Stimulated activated naive CD4-positive, alpha-beta T cell treated with Interleukin-2 at 50 U/mL for 16 hours (primary cell): ENCODE measurements at regions not wholly inside any gene's neighbourhood (a gene's known extent, or its start where the extent isn't known, plus 50 kb on each side); places are given as distances from the start of the nearest gene placed in this dataset.

Experiments
- DNase-seq: peaks from one replicate; lab custom pipeline; 2025; lab: John Stamatoyannopoulos, UW

DNA sequence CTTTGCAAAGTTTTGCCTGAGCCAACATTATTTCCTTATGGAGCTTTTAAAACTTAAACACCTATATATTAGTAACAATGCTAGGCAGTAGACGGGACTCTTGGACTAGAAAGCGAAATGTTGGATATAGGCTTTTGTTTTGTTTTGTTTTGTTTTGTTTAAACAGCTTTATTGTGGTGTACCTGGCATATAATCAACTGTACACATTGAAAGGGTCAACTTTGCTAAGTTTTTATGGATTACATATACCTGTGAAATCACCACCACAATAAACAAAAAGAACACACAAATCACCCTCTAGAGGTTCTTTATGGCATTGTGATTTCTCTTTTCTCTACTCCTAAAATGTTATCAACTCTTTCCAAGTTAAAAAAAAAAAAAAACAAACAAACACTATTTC, 184.9 kb upstream of the LNX1 start:
- no peak for DNase-seq

DNA sequence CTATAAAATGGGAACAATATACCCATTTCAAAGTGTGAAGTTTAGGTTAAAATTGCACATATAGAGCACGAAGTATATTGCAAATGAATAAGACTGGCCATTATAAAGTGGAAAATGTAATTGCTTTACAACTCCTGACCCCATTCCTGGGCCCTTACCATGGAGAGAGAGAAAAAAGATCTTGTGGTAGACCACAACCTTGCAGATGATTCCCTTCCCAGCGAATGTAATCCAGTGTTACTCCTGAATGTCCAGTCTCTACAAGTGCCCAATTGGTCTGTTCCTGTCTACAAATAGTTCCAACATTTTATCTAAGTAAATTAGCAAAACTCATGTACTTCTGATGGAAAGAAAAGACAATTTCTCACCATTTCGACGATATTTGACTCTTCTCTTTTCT, 184.1 kb upstream of the LNX1 start:
- no peak for DNase-seq

DNA sequence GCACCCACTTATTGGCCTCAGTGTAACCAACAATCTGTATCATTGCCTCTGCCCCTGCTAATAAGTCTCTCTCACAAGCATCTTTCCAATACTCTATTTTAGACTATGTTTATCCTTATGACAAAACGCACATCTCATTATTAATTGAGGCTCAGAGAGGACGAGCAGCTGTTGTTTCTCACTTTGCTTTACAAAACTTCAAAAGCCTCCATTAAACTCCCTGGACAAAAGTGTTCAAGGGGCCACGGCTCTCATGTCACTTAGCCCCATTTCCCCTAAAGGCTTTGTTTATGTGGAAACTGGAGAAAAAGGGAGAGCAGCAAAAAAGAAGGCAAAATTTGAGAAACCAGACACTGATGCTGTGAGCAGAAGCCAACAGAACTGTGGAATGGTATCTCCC, 180.0 kb upstream of the LNX1 start:
- DNase-seq = no peak

DNA sequence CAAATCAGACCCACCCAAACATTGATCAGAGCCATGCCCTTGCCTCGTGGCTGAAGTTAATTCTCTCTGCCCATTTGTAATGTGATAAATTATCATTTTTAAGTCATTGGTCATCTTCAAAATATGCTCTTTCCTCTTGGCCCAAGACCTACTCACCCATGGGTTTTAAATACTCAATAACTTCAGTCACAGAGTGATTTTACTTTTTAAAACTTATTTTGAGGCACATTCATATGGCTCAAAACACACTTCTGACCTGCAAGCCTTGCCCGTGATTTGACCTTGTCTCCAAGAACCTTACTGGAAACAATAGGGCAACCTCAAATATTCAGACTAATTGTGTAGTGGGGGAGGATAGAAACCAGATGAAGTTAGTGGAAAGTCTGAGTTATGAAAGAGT, 176.2 kb upstream of the LNX1 start:
- no peak for DNase-seq

DNA sequence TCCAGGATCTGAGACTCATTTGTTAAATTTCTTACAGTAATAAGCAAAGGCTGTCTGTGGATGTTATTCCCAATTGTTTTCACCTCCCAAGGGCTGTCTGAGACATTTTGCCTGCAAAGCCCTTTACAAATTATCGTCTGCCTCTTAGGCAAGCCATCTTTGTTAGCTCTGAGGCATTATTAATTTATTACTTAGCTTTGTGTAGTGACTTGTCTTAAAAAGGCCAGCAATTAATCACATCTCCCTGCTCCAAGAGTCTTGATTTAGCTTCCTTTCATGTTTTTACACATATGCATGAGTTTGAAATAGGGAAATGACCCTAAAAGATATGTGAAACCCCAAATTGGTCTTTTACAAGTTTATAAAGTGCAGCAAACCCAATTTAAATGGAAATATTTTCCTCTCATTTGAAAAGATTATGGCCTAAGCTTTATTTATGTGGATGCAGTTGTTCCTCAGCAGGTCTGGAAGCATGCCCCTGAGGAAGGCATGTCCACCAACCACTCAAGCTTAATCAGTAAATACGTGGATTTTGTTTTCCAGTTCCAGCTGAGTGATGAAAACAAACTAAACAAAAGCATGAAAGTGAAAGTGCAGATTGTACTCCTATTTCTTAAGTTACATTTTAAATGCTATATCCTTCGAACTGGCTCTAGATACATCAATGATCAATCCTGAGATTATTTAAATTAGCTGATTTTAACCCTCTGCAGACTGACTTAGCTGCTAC, 173.6 kb upstream of the LNX1 start:
- DNase-seq = no peak

DNA sequence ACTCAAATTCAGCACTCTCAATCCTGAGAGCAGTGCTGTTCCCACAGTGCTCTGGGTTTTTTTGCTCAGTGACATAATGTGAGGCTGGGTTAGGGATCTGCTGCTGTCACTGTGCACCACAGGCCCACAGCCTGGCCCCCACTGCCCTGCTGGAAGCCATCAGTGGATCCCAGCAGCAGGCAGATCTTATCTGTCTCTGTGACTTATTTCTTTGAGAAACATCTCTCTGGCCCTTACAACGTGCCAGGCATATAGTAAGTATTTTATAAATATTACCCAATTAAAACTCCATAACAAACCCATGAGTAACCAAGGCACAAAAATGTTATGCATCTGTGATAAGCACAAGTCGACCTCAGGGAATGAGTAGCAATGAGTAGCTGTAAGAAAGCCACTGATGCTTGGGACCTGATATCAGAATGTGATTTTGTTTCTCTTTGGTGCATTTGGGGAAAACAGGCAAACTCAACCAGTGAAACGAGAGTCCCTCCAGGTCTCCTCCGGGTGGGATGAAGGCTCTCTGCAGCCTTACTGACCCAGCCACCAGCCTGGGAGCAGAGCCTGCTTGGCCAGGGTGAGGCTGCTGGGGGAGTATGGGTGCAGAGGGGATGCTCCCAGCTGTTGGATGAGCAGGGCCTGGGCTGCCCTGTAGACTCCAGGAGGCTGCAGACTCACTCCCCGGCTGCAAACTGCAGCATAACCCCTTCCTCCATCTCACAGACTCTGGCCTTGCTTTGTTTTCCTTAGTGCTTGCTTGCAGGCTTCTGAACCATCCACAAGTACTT, 172.7 kb upstream of the LNX1 start:
- DNase-seq = no peak

DNA sequence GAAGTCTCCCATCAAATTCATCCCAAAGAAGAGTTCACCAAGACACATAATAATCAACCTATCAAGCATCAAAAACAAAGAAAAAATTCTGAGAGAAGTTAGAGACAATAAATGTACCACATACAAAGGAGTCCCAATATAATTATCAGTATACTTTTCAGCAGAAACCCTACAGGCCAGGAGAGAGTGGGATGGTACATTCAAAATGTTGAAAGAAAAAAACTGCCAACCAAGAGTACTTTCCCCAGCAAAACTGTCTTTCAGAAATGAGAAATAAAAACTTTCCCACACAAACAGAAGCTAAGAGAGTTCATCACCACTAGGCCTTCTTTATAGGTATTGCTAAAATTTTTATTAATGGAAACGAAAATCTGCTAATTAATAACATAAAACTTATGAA, 164.4 kb upstream of the LNX1 start:
- no peak for DNase-seq

DNA sequence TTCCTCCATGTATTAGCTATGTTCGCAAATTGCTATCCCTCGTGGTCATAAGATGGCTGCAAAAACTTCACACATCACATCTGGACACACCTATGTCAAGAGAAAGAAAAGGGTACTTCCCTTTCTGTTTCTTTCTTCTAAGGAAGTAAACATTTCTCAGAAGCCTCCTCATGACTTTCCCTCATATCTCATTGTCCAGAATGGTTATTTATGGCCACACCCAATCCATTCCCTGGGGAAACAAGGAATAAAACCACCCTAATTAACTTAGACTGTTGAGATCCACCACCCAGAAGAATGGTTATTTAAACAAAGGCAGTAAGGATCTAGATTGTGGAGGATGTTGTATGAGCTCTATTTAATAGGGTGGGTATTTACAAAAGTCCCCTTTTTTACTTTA, 160.8 kb upstream of the LNX1 start:
- DNase-seq = no peak

DNA sequence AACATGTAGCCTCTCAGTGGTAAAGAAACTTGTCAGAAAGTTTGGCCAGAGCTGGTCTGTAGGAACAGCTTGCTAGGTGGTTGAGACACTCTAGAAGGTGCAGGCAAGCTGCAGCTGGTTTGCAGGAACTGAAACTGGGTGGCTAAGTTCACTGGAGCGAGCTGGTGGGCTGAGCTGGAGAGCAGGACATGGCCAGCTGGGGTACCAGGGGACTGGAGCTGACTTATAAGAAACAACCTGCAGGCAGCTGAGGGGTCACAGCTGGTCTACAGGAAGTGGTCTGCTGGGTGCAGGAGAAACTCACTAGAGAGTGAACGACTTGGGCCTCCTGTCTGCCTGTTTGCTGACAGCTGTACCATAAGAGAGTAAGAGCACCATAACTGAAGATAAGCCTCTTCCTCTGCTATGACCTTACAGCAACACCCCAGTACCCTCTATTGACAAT, 157.1 kb upstream of the LNX1 start:
- DNase-seq = no peak

DNA sequence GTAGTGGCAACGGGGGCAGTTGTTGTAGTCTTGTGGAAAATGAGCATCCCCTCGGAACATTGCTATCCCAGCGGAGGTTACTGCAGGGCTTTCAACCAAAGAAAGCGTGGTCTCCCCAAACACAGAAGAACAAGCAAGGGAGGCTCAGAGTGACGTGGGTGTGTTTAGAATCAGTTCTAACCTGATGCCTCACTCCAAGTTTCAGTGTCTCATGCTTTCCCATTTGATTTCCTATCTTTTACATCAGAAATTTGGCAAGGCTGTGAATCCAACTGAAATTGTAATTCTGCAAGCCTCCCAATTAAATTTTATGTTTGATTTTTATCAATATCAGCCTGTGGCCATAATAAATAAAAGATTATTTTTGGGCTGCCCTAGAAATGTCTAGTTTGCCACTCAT, 156.1 kb upstream of the LNX1 start:
- DNase-seq = no peak

DNA sequence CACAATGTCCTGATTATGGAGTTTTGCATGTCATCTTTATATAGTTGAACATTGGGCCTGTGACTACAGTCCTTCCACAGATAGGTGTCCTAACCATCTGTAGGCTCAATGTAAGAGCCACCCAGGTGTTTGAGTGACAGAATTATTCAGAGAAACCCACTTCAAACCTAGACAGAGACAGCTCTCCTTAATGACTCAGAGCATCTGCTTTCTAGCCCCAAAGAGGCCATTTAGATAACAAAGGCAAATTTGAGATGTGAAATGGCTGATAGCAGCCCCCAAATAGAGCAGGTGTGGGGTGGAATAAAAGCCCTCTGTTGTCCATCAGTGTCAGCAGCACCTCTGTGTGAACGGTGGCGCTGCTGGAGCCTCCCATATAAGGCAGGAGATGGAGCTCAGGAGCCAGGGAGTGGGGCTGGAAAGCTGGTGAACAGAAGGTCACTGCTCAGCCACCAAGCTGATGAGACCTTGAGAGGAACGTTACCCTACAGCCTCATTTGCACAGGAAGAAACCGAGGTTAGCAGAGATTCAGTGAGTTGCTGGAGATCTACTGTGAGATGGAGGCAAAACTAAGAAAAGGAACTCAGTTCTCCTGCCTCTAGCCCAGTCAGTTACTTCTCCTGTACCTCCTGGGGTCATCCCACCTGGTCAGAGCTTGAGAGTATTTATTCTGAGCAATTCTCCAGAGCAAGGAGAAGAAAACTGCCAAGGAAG, 153.3 kb upstream of the LNX1 start:
- DNase-seq = no peak

DNA sequence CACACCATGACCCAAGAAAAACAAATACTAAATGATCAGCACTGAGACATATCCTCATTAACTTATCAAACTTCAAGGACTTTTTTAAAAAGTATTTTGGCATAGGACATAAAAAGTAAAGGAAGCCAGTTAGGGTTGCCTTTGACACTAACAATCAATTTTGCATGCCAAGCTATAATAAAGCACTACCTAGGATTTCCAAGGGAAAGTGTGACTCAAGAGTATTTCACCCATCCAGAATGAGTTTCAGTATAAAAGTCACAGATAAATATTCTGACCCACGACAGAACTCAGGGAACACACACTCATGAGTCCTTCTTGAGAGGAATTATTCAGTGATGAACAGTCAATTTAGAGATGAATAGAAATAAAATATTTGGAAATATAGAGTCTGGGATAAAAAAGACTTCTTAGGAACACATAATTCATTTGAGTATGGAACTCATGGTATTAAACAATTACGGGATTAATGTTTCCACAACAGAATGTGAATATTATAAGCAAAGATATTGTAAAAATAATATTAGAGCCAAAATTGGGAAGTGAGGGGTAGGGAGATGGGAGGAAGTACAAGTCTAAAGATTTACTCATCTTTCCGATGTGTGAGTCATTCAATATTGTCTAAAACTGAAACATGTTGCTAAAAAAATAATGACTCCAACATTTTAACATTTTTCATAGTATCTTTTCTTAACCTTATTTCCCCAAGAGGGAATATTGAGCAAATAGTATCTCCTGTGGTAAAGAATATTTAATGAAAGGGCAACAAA, 143.5 kb upstream of the LNX1 start:
- DNase-seq = no peak

DNA sequence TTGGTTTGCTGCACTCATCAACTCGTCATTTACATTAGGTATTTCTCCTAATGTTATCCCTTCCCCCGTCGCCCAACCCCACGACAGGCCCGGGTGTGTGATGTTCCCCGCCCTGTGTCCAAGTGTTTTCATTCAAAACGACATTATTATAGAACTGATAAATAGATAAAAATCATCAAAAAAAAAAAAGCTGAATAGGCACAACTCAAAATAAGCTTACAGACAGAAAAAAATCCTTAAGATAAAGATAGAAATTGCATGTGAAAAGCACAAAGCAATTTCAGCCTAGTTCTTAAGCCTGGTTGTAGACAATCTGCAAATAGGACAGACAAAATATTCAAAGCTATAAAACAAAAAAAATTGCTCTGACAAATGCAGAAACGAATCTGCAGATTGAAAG, 142.9 kb upstream of the LNX1 start:
- no peak for DNase-seq

DNA sequence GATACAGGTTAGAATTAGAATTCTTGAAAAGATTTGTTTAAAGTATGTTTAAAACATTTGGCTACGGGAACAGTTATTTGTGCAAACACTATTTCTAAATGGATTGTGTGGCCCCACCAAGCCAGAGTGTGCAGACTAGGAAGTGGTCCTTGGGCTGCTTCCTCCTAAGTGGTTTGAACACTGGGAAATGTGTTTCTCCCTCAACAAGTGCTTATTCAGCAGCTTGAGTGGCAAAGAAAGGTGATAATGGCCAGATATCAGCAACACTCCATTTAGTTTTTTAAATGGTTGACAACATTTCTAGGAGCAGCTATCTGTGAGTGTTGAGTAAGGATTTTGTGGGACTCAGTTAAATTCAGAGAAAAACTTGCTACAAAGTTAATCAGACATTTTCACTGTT, 141.4 kb upstream of the LNX1 start:
- DNase-seq = no peak

DNA sequence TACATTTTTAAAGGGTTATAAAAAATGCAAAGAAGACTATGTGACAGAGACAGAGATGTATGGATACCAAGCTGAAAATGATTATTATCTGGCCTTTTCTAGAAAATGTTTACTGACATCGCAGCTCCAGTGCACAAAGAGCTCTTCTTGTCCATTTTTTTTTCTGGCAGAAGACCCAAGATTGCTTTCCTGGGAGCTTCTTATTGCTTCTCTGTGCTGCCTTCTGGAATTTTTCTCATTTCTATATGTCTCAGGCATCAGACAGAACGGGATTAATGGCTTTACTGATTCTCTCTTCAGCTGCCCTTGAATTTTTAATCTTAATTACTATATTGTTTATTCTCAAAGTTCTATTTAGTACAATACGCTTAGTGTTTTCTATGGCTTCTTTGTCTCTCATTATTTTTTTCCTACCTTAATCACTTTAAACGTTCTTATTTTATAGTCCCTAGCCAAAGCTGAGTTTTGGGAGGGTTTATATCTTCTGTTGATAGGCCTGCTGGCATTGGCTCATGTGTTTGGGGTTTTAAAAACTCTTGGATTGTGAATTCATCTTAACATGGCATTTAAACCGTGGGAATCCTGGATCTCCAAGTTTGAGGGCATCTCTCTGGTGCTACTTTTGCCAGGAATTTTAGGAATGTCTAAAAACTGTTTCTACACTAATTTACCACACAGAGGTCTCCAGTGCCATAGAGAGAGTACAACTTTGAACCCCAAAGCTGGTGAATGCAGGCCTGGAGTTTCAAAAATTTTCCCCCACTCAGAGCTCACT, 138.9 kb upstream of the LNX1 start:
- no peak for DNase-seq

DNA sequence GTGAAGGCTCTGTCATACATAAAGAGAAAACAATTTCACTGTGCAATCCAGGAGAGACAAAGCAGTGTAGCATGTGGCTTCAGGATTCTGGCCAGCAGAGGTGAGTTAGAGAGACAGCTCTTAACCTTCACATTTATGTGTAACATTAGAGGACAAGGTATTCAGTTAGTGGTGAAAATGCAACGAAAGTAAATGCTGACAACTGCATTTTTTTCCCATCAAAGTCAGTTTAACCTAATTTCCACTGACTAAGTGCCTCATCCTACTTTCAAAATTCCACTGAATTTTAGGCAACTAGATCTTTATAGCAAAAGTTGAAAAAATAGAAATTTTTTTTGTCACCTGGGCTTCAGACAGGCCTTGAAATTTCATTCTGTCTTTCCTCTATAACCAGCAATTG, 130.8 kb upstream of the LNX1 start:
- DNase-seq = no peak

DNA sequence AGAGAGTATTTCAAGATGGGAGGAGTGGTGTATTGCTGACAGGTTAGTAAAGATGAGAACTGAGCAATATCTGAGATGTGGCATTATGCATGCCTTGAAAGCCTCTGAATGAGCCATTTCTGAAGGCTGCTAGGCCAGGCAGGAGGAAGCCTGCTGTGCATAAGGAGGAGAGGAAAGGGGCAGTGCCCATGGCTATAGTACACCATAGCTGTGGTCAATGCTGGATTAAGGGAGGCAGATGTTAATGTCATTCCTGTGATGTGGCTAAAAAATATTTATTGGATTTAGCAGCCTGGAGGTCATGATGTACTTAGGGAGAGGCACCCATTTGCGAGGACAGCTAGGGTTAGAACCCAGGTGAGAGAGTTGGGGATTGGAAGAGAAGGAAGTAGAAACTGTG, 130.0 kb upstream of the LNX1 start:
- DNase-seq = no peak

DNA sequence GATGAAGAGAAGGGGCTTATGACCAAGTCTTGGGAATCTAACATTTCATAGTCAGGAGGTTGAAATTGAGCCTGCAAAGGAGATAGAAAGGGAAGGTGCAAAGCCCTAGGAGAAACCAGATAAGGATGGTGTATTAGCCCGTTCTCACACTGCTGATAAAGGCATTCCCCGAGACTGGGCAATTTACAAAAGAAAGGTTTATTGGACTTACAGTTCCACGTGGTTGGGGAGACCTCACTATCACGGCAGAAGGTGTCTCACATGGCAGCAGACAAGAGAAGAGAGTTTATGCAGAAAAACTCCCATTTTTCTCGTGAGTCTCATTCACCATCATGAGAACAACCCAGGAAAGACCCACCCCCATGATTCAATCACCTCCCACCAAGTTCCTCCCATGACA, 129.5 kb upstream of the LNX1 start:
- DNase-seq = no peak

DNA sequence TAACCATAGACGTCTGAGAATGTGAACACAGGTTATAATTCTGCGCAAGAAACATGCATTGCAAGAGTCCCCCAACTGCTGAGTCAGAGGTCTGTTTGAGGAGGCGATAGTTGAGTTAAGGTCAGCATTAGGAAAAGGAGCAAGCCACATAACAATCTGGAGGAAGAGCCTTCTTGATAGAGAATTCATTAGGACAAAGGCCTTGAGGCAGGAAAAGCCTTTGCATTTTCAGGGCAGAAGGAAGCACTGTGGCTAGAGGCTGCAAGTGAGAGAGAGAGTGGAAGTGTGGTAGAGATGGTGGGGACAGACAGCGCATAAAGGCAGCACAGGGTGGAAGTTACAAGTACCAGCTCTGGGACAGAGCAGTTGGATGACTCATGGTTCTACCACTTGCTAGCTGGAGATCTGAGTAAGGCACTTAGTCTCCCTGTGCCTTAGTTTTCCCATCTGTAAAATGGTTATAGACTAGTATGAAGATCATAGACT, 125.8 kb upstream of the LNX1 start:
- no peak for DNase-seq

DNA sequence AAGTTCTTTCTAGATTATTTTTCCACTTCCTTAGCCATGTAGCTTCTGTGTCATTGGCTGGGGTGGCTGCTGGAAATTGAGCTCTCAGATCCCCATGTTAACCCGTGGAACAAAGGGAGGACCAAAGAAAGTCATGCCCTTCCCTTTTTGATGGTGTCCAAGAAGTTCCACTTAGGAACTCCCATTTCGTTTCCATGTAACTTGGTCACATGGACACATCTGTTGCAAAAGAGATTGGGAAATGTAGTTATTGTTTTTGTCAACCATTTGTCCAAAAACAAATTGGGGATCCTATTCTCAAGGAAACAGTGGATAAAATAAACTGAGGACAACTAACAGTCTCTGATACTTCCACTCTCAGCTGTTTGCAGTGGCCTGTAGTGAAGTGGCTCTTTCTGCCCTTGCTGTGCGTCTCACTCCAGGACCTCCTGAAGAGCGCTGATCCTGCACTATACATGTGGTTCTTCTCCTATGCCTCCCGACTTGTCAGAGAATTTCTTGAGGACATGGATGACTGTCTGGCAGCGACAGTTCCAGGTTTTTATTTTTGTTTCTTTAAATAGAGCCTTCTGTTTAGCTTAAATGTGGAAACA, 125.3 kb upstream of the LNX1 start:
- no peak for DNase-seq

DNA sequence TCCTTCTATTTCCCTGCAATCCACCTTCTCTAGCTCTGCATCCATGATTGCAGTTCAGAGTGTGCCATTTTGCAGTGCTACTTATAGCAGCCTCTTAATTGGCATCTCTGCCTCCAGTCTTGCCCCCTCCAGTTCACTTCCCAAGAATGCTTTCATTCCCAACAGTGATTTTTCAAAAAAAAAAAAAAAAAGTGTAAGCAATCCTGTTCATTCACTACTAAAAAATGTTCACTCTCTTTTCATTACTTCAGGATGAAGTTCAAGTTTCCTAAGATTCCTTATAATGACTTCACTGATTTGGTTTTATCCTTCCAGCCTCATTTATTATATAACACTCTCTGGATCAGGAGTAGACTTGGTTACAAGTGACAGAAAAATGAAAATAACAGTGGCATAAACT, 124.7 kb upstream of the LNX1 start:
- no peak for DNase-seq
